Naive thymus-derived CD4-positive, alpha-beta T cell (primary cell): ENCODE measurements at regions not wholly inside any gene's neighbourhood (a gene's known extent, or its start where the extent isn't known, plus 50 kb on each side); places are given as distances from the start of the nearest gene placed in this dataset.

Experiments
- ATAC-seq: fragments of 150-1000 bp; cut with Tn5 transposase; 2 replicates; pipeline ENCODE4 v1.10.0; 2021; ENCODE audit warnings: mild to moderate bottlenecking, moderate library complexity
- CTCF ChIA-PET: fragments of 350-600 bp; sonication (Branson Sonifier 250); formaldehyde crosslinking; loops from one replicate; lab custom pipeline; 2021; ENCODE audit warnings: antibody characterized with exemption; lab: Charles Lee
- POLR2A ChIA-PET: fragments of 350-600 bp; sonication (Branson Sonifier 250); formaldehyde crosslinking; loops from one replicate; lab custom pipeline; 2021; ENCODE audit warnings: antibody characterized with exemption, inconsistent platforms; lab: Charles Lee
- DNase-seq, 9 donors: peaks; one replicate each; pipeline versions ENCODE4 v3.0.0 to v3.0.0-alpha.2; 2020 to 2022; ENCODE audit warnings: mixed read lengths in 1 of 9
- H3K27ac ChIP-seq: one replicate; pipeline ENCODE4 v1.7.0; 2013; ENCODE audit warnings: mild to moderate bottlenecking, low read depth, low read length, moderate library complexity
- H3K27me3 ChIP-seq, 2 donors: one replicate each; pipeline ENCODE4 v1.7.0; 2013; ENCODE audit warnings: low read length in 2 of 2, mild to moderate bottlenecking in 2 of 2, moderate library complexity in 2 of 2; ENCODE audit not compliant: control insufficient read depth in 2 of 2, insufficient read depth in 2 of 2
- H3K36me3 ChIP-seq, 3 experiments: 1 replicate in 2 of 3; 2 replicates in 1 of 3; pipeline ENCODE4 v1.7.0; 2013; ENCODE audit warnings: low read length in 3 of 3, mild to moderate bottlenecking in 3 of 3, moderate library complexity in 1 of 3; ENCODE audit not compliant: insufficient read depth in 3 of 3, control insufficient read depth in 2 of 3
- H3K4me1 ChIP-seq, 2 donors: one replicate each; pipeline ENCODE4 v1.7.0; 2013; ENCODE audit warnings: low read length in 2 of 2, mild to moderate bottlenecking in 2 of 2, moderate library complexity in 1 of 2; ENCODE audit not compliant: control insufficient read depth in 2 of 2, insufficient read depth in 2 of 2
- H3K4me3 ChIP-seq: 2 replicates; pipeline ENCODE4 v1.7.0; 2013; ENCODE audit warnings: mild to moderate bottlenecking, low read length
- H3K9me3 ChIP-seq, 3 experiments: 1 replicate in 2 of 3; 2 replicates in 1 of 3; pipeline ENCODE4 v1.7.0; 2013; ENCODE audit warnings: low read length in 3 of 3; ENCODE audit not compliant: control insufficient read depth in 2 of 3
- H3K27ac Mint-ChIP-seq, 9 donors: one replicate each; pipeline ENCODE4 v1.8.0; 2020 to 2022; ENCODE audit warnings: mixed read lengths in 9 of 9, mild to moderate bottlenecking in 8 of 9, moderate library complexity in 5 of 9, inconsistent platforms in 2 of 9
- H3K27me3 Mint-ChIP-seq, 5 donors: one replicate each; pipeline ENCODE4 v1.8.0; 2021 to 2022; ENCODE audit warnings: mixed read lengths in 5 of 5, mild to moderate bottlenecking in 1 of 5
- H3K36me3 Mint-ChIP-seq, 5 donors: one replicate each; pipeline ENCODE4 v1.8.0; 2020 to 2022; ENCODE audit warnings: mixed read lengths in 5 of 5, mild to moderate bottlenecking in 3 of 5, inconsistent platforms in 1 of 5
- H3K4me1 Mint-ChIP-seq, 7 donors: one replicate each; pipeline ENCODE4 v1.8.0; 2020 to 2022; ENCODE audit warnings: mixed read lengths in 7 of 7, mild to moderate bottlenecking in 3 of 7, inconsistent platforms in 1 of 7
- H3K4me3 Mint-ChIP-seq, 10 donors: one replicate each; pipeline ENCODE4 v1.8.0; 2020 to 2022; ENCODE audit warnings: mild to moderate bottlenecking in 10 of 10, mixed read lengths in 10 of 10, moderate library complexity in 6 of 10, inconsistent platforms in 2 of 10
- H3K9me3 Mint-ChIP-seq, 11 donors: one replicate each; pipeline ENCODE4 v1.8.0; 2020 to 2022; ENCODE audit warnings: mixed read lengths in 11 of 11, mild to moderate bottlenecking in 4 of 11, inconsistent platforms in 1 of 11, moderate library complexity in 1 of 11
- intact Hi-C, 2 donors: fragments of 100-400 bp; cut with micrococcal nuclease; formaldehyde crosslinking; loops; one replicate each; pipeline ENCODE4 v1.15.1; 2023

- H3K4me3 Mint-ChIP-seq, result no peak overlapping the region
- intact Hi-C loops, result no loop called here
- CTCF ChIA-PET, result no interaction called here
- no peaks in the 10 kb centered on the region for H3K36me3 Mint-ChIP-seq
- no peak overlapping the region for H3K27ac Mint-ChIP-seq
- H3K9me3 Mint-ChIP-seq, result peaks cover 0 to 8% (median 0%) of the 10 kb centered on the region in 11 donors
- Histone ChIP-seq H3K27me3 (no peaks in the 10 kb centered on the region), H3K4me1 (no peaks in the 10 kb centered on the region), H3K27ac (no peak overlapping the region), H3K9me3 (no peaks in the 10 kb centered on the region), H3K4me3 (no peak overlapping the region), H3K36me3 (no peaks in the 10 kb centered on the region)
- H3K27me3 Mint-ChIP-seq, result peaks cover 0 to 7% (median 1%) of the 10 kb centered on the region in 5 donors
- POLR2A ChIA-PET, result no interaction called here
- DNase-seq (no peak), ATAC-seq (no peak)
- peaks cover 0 to 9% (median 0%) of the 10 kb centered on the region in 7 donors for H3K4me1 Mint-ChIP-seq
Observed at GRCh38 chr7:91330191-91330808, 66.1 kb downstream of the FZD1 start.

- Mint-ChIP-seq H3K27ac (no peak overlapping the region), H3K9me3 (peaks cover 0 to 8% (median 0%) of the 10 kb centered on the region in 11 donors), H3K27me3 (peaks cover 0 to 12% (median 7%) of the 10 kb centered on the region in 5 donors), H3K36me3 (no peaks in the 10 kb centered on the region), H3K4me1 (peaks cover 0 to 8% (median 0%) of the 10 kb centered on the region in 7 donors), H3K4me3 (no peak overlapping the region)
- Histone ChIP-seq H3K27ac (no peak overlapping the region), H3K27me3 (no peaks in the 10 kb centered on the region), H3K4me1 (no peaks in the 10 kb centered on the region), H3K4me3 (no peak overlapping the region), H3K9me3 (no peaks in the 10 kb centered on the region), H3K36me3 (no peaks in the 10 kb centered on the region)
- DNase-seq (no peak), ATAC-seq (no peak)
- intact Hi-C loops, result no loop called here
- POLR2A ChIA-PET, result no interaction called here
- CTCF ChIA-PET, result no interaction called here
Observed at GRCh38 chr7:91330866-91331265, 66.6 kb downstream of the FZD1 start.

GRCh38 chr7:91336106-91336505 lies 71.9 kb downstream of the FZD1 start:
- Mint-ChIP-seq H3K27me3 (peaks cover 0 to 23% (median 7%) of the 10 kb centered on the region in 5 donors), H3K4me3 (no peak overlapping the region), H3K4me1 (no peaks in the 10 kb centered on the region), H3K27ac (no peak overlapping the region), H3K36me3 (no peaks in the 10 kb centered on the region), H3K9me3 (peaks cover 0 to 8% (median 0%) of the 10 kb centered on the region in 11 donors)
- Histone ChIP-seq H3K27ac (no peak overlapping the region), H3K4me1 (no peaks in the 10 kb centered on the region), H3K27me3 (no peaks in the 10 kb centered on the region), H3K36me3 (no peaks in the 10 kb centered on the region), H3K4me3 (no peak overlapping the region), H3K9me3 (no peaks in the 10 kb centered on the region)
- DNase-seq (no peak), ATAC-seq (no peak)
- intact Hi-C loops, result no loop called here
- CTCF ChIA-PET, result no interaction called here
- POLR2A ChIA-PET, result no interaction called here

GRCh38 chr7:91338226-91339020 lies 74.2 kb downstream of the FZD1 start:
- Histone ChIP-seq H3K4me3 (no peak overlapping the region), H3K4me1 (no peaks in the 10 kb centered on the region), H3K27me3 (no peaks in the 10 kb centered on the region), H3K9me3 (no peaks in the 10 kb centered on the region), H3K27ac (no peak overlapping the region), H3K36me3 (no peaks in the 10 kb centered on the region)
- no peak overlapping the region for H3K27ac Mint-ChIP-seq
- intact Hi-C loops, result no loop called here
- H3K36me3 Mint-ChIP-seq, result no peaks in the 10 kb centered on the region
- DNase-seq (no peak), ATAC-seq (no peak)
- CTCF ChIA-PET, result no interaction called here
- peaks cover 0 to 8% (median 0%) of the 10 kb centered on the region in 11 donors for H3K9me3 Mint-ChIP-seq
- POLR2A ChIA-PET, result no interaction called here
- H3K27me3 Mint-ChIP-seq, result peaks cover 0 to 23% (median 7%) of the 10 kb centered on the region in 5 donors
- H3K4me1 Mint-ChIP-seq, result no peaks in the 10 kb centered on the region
- H3K4me3 Mint-ChIP-seq, result no peak overlapping the region

- Mint-ChIP-seq H3K4me1 (no peaks in the 10 kb centered on the region), H3K9me3 (peaks cover 0 to 4% (median 0%) of the 10 kb centered on the region in 11 donors), H3K27me3 (peaks cover 0 to 2% (median 0%) of the 10 kb centered on the region in 5 donors), H3K27ac (no peak overlapping the region), H3K4me3 (no peak overlapping the region), H3K36me3 (no peaks in the 10 kb centered on the region)
- CTCF ChIA-PET, result no interaction called here
- H3K9me3 ChIP-seq, result no peaks in the 10 kb centered on the region
- no peak for DNase-seq
- H3K27me3 ChIP-seq, result no peaks in the 10 kb centered on the region
- no peak for ATAC-seq
- intact Hi-C loops, result no loop called here
- H3K36me3 ChIP-seq, result no peaks in the 10 kb centered on the region
- H3K27ac ChIP-seq, result no peak overlapping the region
- H3K4me1 ChIP-seq, result no peaks in the 10 kb centered on the region
- H3K4me3 ChIP-seq, result no peak overlapping the region
- POLR2A ChIA-PET, result no interaction called here
Observed at GRCh38 chr7:91342346-91342745, 78.1 kb downstream of the FZD1 start.

- Mint-ChIP-seq H3K4me3 (no peak overlapping the region), H3K9me3 (peaks cover 0 to 4% (median 0%) of the 10 kb centered on the region in 11 donors), H3K36me3 (no peaks in the 10 kb centered on the region), H3K27ac (no peak overlapping the region), H3K27me3 (peaks cover 0 to 2% (median 0%) of the 10 kb centered on the region in 5 donors), H3K4me1 (peaks cover 0 to 1% (median 0%) of the 10 kb centered on the region in 7 donors)
- ChIA-PET POLR2A (no interaction called here), CTCF (no interaction called here)
- Histone ChIP-seq H3K27me3 (no peaks in the 10 kb centered on the region), H3K27ac (no peak overlapping the region), H3K4me3 (no peak overlapping the region), H3K4me1 (no peaks in the 10 kb centered on the region), H3K36me3 (no peaks in the 10 kb centered on the region), H3K9me3 (no peaks in the 10 kb centered on the region)
- intact Hi-C loops, result no loop called here
- ATAC-seq (no peak), DNase-seq (no peak)
Observed at GRCh38 chr7:91343420-91343960, 79.3 kb downstream of the FZD1 start.
